ENCODE measurements at regions not wholly inside any gene's neighbourhood (a gene's known extent, or its start where the extent isn't known, plus 50 kb on each side); places are given as distances from the start of the nearest gene placed in this dataset.

GRCh38 chr2:152961351-152961750, 242.9 kb downstream of the ARL6IP6 start:
- TF ChIP-seq CTCF (IDR thresholded peaks at IDR 0.05; ENCODE audit: insufficient read depth, low read length, poor library complexity, severe bottlenecking) = no peak
- no peak for TF ChIP-seq EZH2phosphoT487 (conservative IDR thresholded peaks at IDR 0.05; ENCODE audit: low read length)

Measured in SU-DHL-6 (cell line).